ENCODE measurements at regions not wholly inside any gene's neighbourhood (a gene's known extent, or its start where the extent isn't known, plus 50 kb on each side); places are given as distances from the start of the nearest gene placed in this dataset.

DNA sequence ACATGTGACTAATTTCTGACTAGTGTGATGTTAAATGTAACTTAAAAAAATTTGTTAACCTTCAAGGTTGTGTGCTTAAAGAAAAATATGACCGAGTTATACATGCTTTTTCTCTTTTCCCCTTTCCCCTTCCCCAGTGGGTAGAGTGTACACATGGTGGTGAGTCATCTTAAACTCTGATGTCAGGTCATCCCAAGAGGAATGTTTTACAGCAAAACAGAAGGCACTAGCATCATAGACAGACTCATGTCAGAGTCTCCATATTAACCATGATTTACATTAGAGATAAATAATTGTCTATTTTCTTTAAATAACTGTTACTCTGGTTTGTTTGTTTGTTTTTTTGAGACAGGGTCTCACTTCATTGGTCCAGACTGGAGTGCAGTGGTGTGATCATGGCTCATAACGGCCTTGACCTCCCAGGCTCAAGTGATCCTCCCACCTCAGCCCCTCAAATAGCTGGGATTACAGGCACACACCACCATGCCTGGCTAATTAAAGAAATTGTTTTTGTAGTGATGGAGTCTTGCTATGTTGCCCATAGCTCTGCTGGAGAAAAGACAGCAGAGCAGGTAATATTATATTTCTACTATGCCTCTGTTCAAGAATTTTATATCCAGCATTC is 160.4 kb upstream of the PCDH9 start:
- TF ChIP-seq, protein P1, sequence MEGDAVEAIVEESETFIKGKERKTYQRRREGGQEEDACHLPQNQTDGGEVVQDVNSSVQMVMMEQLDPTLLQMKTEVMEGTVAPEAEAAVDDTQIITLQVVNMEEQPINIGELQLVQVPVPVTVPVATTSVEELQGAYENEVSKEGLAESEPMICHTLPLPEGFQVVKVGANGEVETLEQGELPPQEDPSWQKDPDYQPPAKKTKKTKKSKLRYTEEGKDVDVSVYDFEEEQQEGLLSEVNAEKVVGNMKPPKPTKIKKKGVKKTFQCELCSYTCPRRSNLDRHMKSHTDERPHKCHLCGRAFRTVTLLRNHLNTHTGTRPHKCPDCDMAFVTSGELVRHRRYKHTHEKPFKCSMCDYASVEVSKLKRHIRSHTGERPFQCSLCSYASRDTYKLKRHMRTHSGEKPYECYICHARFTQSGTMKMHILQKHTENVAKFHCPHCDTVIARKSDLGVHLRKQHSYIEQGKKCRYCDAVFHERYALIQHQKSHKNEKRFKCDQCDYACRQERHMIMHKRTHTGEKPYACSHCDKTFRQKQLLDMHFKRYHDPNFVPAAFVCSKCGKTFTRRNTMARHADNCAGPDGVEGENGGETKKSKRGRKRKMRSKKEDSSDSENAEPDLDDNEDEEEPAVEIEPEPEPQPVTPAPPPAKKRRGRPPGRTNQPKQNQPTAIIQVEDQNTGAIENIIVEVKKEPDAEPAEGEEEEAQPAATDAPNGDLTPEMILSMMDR (IDR thresholded peaks at IDR 0.05): no peak
- TF ChIP-seq POLR2A (IDR thresholded peaks at IDR 0.05): no peak
